GM12873 (cell line): ENCODE measurements at regions not wholly inside any gene's neighbourhood (a gene's known extent, or its start where the extent isn't known, plus 50 kb on each side); places are given as distances from the start of the nearest gene placed in this dataset.

Experiments used
- CTCF ChIP-seq: IDR thresholded peaks from 2 replicates; pipeline ENCODE4 v1.5.1; 2012; ENCODE audit warnings: low read depth, mild to moderate bottlenecking, moderate library complexity, low read length, control low read depth; ENCODE audit not compliant: insufficient read depth; ENCODE audit errors: missing control alignments

GRCh38 chr1:232883992-232884661, 66.3 kb upstream of the NTPCR start:
- no peak for TF ChIP-seq CTCF

- no peak for TF ChIP-seq CTCF
These were observed 64.1 kb upstream of the NTPCR start for GRCh38 chr1:232886271-232886670.

DNA sequence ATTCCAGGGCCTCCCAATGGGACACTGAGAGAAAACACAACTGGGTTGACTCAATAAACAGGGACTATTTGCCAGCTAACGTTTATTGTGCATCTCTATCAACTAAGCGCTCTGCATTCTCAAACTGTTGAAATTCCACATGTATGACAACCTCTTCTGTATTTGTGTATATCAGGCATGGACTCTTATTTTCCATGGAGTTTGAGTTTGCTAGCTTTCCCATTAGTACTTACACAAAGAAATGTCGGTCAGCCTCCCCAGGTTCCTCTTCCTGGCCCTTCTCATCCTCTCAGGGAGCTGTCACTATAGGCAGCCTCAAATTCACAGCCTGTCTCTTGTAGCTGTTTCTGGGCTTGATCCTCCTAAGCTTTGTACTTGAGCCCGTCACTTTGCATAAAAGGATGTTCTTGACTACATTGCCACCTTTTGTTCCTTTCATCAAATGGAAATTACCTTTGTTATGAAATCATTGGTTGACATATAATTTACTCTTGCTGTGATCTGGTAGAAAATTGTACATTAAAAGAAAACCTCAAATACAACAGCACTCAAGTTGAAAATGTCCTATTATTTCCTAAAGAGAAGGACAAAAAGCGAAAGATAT, 60.0 kb upstream of the NTPCR start:
- TF ChIP-seq CTCF = no peak

- TF ChIP-seq CTCF = no peak
These were observed 59.3 kb upstream of the NTPCR start for GRCh38 chr1:232891071-232891470.

GRCh38 chr1:232891656-232892317, 58.6 kb upstream of the NTPCR start:
- TF ChIP-seq CTCF = no peak

DNA sequence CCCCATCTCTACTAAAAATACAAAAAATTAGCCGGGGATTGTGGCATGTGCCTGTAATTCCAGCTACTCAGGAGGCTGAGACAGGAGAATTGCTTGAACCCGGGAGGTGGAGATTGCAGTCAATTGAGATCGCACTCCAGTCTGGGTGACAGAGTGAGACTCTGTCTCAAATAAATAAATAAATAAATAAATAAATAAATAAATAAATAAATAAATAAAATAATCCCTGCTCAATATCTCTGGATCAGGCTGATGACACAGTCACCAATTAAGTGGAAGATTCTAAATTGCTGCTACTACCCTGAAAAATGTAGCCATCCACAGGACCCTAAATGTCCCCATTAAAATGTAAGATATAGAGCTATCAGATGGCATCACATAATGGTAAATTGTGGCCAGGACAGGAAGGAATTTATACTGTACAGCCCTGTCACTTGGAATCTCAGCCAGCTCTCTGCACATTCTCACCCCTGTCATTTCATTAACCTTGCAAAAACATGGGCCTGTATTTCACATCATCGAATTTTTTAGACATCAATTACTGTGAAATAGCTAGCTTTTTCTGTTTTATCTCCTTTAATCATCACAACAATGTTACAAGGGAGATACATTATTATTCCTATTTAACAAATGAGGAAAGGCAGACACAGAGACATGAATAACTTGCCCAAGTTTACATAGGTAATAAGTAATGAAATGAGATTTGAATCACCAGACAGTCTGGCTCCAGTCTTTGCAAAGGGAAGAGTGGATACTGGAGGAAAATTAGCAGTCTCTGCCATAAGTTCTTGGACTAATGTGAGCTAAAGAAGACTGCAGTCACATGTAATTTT, 56.7 kb upstream of the NTPCR start:
- TF ChIP-seq CTCF = no peak

- no peak for TF ChIP-seq CTCF
These were observed 56.0 kb upstream of the NTPCR start for GRCh38 chr1:232894436-232894835.
